Esophagus muscularis mucosa (tissue), 4 donors: ENCODE measurements at regions not wholly inside any gene's neighbourhood (a gene's known extent, or its start where the extent isn't known, plus 50 kb on each side); places are given as distances from the start of the nearest gene placed in this dataset.

Source experiments
- EP300 ChIP-seq: sonication (generic); formaldehyde crosslinking; IDR thresholded peaks from one replicate; pipeline ENCODE4 v1.6.1; 2017; ENCODE audit warnings: antibody characterized with exemption
- POLR2A ChIP-seq: fragments of 450-650 bp; IDR thresholded peaks from one replicate; pipeline ENCODE4 v1.6.1; 2017; ENCODE audit warnings: antibody characterized with exemption, moderate library complexity, mild to moderate bottlenecking, low read depth
- POLR2AphosphoS5 ChIP-seq, 2 donors: sonication (generic); formaldehyde crosslinking; IDR thresholded peaks; one replicate each; pipeline ENCODE4 v1.6.1; 2017; ENCODE audit warnings: antibody characterized with exemption in 2 of 2
- TF ChIP-seq, protein P1 (sequence below), 3 experiments: fragments of 200-600 bp in 2 of 3; fragments of 450-650 bp in 1 of 3; sonication (generic) in 2 of 3; IDR thresholded peaks; one replicate each; pipeline ENCODE4 v1.5.1; 2017 to 2019; ENCODE audit warnings: antibody characterized with exemption in 3 of 3, mild to moderate bottlenecking in 2 of 3, moderate library complexity in 1 of 3

DNA sequence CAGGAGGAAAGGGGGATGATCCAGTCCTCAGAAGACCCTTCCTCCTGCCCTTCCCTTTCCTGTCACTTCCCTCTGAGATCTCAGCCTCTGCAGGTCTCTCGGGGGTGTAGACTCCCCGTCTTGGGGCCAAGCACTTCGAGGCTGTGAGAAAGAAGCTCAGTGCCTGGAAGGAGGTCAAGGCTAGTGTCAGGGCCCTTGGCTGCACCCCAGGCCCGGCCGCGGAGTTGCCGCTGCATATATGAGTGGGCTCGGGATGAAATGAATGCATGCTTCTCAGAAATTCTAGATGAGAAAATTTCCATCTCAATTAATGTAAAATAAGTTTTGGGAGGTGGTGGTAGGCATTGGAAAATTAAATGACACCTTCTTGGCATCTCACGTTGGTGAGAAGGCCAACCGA is 1313.7 kb downstream of the BRD1 start:
- TF ChIP-seq, protein P1, sequence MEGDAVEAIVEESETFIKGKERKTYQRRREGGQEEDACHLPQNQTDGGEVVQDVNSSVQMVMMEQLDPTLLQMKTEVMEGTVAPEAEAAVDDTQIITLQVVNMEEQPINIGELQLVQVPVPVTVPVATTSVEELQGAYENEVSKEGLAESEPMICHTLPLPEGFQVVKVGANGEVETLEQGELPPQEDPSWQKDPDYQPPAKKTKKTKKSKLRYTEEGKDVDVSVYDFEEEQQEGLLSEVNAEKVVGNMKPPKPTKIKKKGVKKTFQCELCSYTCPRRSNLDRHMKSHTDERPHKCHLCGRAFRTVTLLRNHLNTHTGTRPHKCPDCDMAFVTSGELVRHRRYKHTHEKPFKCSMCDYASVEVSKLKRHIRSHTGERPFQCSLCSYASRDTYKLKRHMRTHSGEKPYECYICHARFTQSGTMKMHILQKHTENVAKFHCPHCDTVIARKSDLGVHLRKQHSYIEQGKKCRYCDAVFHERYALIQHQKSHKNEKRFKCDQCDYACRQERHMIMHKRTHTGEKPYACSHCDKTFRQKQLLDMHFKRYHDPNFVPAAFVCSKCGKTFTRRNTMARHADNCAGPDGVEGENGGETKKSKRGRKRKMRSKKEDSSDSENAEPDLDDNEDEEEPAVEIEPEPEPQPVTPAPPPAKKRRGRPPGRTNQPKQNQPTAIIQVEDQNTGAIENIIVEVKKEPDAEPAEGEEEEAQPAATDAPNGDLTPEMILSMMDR (IDR thresholded peaks at IDR 0.05): no peak
- TF ChIP-seq POLR2A (no peak), POLR2AphosphoS5 (IDR thresholded peaks at IDR 0.05) (no peak), EP300 (no peak)
